ENCODE measurements at regions not wholly inside any gene's neighbourhood (a gene's known extent, or its start where the extent isn't known, plus 50 kb on each side); places are given as distances from the start of the nearest gene placed in this dataset.
"Not testable (repeated sequence)": the region's sequence is repeated elsewhere in the genome, so short reads cannot be mapped to it uniquely, and the experiment has no call there.

GRCh38 chr3:109920749-109921148 is 583.4 kb upstream of the DPPA4 start:
- DNase-seq, result no peak

- no peak for DNase-seq
Observed at GRCh38 chr3:109921509-109921908, 584.2 kb upstream of the DPPA4 start.

DNA sequence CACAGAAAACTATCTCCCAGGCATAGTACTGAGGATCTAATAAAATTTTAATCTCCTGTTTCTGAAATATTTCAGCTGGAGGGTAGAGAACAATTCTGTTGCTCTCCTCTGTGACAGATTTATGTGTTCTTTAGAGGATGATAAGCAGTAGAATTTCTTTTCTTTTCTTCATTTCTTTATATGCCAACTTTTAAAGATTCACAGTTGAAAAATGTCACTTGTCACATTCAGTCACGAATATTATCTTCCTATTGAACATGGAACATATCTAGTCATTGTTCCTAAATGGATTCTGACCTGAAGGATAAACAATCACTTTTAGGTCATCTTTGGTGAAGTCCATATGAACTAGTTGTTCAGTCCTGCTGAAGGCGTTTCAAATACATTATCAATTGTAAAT is 585.5 kb upstream of the DPPA4 start:
- no peak for DNase-seq

GRCh38 chr3:109923431-109923830 is 586.1 kb upstream of the DPPA4 start:
- DNase-seq, result no peak

- no peak for DNase-seq
Observed at GRCh38 chr3:109924196-109924595, 586.9 kb upstream of the DPPA4 start.

DNA sequence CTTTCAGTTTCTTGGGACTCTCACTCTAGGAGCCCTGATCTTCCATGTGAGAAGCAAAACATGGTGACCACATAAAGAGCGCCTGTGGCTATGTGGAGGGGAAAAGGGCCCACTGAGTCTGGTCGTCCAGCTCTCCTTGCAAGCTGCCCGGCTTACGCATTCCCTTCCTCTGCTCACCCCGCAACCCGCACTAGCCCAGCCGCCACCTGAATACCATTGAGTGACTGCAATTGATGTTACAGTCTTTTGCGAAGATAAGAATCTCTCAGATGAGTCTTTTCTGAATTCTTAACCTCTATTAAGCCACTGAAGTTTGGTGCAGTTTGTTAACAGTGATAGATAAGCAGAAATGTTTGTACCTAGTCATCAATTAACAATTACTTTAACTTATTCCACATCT is 589.0 kb upstream of the DPPA4 start:
- no peak for DNase-seq

GRCh38 chr3:109927161-109927560 is 589.8 kb upstream of the DPPA4 start:
- no peak for DNase-seq

DNA sequence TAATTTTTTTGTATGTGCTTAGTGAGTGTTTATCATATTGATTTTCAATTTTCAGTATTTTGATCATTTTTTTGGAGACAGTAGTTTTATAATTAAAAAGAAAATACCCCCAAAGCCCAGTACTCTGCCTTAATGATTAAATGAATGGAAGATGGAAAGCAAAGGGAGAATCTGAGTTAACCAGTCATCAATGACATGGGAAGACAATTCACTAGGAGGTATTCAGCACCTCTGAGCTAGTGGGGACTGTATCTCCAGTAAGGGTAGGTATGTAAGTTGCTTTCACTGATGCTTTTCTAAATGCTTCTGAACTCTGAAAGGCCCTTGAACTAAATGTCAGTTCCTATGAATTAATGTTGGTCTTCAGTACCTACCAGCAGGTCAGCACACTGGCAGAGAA is 590.4 kb upstream of the DPPA4 start:
- DNase-seq, result no peak

DNA sequence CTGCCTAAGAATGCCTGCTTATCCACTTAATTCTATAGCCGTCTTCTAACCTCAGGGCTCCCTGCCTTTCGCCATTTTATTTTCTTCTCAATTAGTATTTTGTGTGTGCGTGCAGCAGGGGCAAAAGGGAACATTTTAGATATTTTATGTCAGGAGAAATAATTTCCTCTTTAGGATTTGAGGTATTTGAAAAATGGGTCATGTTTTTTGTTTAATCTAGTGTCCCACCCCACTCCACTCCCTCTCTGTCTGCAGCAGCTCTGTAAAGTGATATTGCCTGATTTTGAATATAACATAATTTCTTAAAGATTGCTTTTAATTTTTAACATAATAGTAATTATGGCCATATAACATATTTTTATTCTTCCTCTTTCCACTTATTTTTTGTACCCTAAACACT is 593.2 kb upstream of the DPPA4 start:
- DNase-seq, result no peak

- DNase-seq, result no peak
Observed at GRCh38 chr3:109933576-109933975, 596.2 kb upstream of the DPPA4 start.

GRCh38 chr3:109939817-109940216 is 602.5 kb upstream of the DPPA4 start:
- no peak for DNase-seq

- DNase-seq, result no peak
Observed at GRCh38 chr3:109943181-109943580, 605.8 kb upstream of the DPPA4 start.

GRCh38 chr3:109944836-109945235 is 607.5 kb upstream of the DPPA4 start:
- DNase-seq, result no peak

GRCh38 chr3:109952924-109953323 is 615.6 kb upstream of the DPPA4 start:
- no peak for DNase-seq

DNA sequence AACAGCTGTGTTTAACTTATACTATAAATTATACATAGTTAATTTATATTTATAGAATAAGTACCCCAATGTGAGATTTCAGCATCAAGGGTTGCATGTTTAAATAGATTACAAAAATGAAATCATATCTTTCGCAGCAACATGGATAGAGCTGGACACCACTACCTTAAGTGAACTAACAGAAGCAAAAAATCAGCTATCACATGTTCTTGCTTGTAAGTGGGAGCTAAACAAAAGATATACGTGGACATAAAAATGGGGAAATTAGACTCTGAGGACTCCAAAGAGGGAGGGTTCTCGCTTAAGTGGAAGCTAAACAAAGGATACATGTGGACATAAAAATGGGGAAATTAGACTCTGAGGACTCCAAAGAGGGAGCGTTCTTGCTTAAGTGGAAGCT is 626.5 kb upstream of the DPPA4 start:
- peak; percentile 96 for DNase-seq

DNA sequence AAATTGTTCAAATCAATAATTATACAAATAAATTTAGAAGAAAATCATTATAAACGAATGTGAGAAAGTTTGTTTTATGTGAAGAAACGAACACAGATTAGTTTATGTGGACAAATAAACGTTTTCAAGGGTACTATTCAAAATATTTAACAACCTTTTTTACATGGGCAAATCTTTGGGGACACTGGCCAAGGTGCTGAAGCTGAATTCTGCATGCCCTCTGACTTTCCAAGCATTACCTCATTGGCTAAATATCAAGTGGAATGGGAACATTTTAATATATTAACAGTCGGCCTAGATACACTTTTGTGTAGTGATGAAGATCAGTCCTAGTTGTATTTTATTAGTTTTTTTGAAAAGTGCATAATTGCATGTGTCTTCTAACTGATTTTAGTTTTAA is 636.4 kb upstream of the DPPA4 start:
- no peak for DNase-seq

DNA sequence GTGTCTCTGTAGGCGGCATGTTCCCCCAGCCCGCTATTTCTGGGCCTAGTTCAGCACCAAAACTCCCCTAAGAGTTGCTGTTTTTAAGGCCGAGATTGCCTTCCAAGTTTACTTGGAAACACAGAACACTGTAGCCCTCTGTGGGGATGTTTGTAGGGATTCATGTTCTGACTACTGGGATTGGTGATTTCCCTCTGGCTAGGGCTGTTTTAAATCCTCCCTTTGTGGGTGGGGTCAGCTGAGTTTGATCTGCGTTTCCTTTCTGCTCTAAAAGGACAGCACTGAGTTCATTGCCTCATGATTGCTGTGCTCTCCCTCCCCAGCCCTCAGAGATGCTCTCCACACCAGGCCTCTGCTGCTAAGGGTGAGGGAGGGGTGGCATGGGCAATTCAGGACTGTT is 640.6 kb upstream of the DPPA4 start:
- no peak for DNase-seq

DNA sequence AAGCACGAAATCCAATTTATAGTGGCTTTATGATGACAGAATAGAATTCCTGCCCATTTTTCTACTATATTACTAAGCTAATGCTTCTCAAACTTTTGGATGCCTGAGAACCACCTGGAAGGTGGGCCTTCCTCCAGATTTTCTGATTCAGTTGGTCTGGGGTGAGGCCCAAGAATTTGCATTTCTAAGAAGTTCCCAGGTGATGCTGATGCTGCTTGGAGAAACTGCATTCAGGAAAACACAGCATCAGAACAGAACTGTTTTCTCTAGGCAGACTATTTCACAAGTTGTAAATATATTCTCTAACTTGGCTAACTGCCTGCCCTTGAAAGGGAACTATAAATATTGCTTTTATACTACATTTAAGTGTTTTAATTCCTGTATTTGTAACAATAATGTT is 644.9 kb upstream of the DPPA4 start:
- DNase-seq, result no peak

DNA sequence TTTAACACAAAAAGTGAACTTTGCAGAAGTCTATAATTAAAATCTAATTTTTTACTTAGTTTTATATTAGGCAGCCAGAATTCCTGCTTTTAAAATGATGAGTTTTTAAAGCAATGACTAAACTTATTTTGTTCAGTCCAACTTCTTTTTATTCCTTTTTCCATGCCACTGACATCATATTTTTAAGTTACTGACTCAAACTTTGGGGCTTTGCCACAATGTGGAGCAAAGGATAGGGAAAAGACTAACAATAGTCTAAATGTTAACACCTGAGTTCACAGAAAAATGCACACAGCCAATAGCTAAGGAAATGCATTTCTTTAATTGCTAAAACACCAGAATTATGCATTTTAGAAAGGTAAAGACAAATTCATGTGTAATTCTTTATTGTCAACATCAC is 647.6 kb upstream of the DPPA4 start:
- no peak for DNase-seq

- DNase-seq, result peak; percentile 18
Observed at GRCh38 chr3:109985943-109986555, 648.7 kb upstream of the DPPA4 start.

- DNase-seq, result no peak
Observed at GRCh38 chr3:109994853-109995252, 657.5 kb upstream of the DPPA4 start.

DNA sequence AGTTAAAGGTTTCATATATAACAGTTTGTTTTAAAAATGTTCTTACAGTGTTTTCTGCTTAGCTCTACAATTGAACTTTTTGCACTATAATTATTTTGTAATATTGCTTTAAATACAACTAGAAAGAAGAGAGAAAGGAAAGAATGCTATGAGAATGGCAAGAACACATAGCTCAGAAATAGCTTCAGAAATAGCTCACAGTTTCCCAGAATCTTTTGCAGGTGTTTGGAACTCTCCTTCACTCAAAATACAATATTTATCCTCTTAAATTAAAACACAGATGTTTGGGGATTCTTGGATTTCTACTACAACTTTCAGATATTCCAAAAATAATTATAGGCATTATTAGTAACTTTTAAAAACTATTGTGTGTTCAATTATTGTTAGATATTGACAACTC is 658.0 kb upstream of the DPPA4 start:
- DNase-seq, result no peak

DNA sequence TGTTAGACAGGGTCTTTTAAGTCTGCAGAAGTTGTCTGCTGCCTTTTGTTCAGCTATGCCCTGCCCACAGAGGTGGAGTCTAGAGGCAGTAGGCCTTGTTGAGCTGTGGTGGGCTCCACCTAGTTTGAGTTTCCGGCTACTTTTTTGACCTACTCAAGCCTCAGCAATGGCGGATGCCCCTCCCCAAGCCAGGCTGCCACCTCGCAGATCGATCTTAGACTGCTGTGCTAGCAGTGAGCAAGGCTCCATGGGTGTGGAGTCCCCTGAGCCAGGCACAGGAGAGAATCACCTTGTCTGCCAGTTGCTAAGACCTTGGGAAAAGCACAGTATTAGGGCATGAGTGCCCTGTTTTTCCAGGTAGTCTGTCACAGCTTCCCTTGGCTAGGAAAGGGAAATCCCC is 664.6 kb upstream of the DPPA4 start:
- not testable (repeated sequence) for DNase-seq

DNA sequence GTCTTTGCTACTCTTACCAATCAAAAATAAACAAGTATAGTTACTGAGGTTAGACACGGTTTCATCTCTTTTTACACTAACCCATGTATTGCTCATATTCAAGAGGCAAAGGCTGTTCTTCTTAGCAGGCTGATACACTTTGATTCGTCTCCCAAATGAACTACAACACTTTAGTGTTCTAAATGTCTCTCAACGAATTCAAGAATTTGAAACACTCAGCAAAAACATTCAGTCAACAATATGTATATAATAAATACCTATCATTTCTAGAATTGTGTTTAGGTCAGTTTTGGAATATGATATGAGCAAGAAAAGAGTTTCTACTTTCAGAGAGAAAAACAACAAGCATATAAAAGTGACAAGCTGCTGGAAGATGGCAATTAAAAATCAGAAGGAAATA is 669.6 kb upstream of the DPPA4 start:
- DNase-seq, result no peak

DNA sequence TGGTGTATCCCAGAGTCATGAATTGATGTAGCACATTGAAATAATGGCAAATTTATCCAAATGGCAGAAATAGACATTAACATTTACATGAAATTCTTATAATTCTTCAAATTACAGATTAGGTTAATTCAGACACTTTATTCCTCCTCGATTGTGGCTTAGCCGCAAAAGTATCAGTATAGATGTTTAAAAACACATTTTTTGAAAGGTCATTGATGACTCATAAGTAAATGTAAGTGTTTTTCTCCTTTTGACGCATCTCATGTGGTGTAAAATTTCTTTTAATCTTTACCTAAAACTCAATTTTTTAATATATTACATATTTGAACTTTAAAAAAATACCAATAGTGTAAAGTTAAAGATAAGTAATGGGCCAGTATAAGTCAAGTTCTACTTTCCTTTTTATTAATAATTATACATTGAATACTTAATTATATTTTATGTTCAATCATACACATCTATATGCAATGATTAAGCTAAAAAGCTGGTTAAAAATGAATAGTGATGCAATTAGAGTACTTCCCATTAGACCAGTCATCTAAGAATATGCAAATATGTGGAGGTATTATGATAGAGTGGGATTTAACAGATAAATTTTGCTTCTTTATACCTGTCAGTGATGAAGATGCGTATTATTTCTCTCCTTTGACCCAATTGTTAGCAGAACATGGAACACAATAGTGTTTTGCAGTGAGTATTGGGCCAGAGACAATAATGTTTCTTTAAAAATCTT is 678.1 kb upstream of the DPPA4 start:
- DNase-seq, result no peak
